Inferior parietal cortex (tissue), 1 donor: ENCODE measurements at regions not wholly inside any gene's neighbourhood (a gene's known extent, or its start where the extent isn't known, plus 50 kb on each side); places are given as distances from the start of the nearest gene placed in this dataset.
A peak's percentile ranks its signal among the peaks of the same experiment; 100 is the strongest.

Experiments used
- DNase-seq: peaks from one replicate; pipeline ENCODE4 v3.0.0-alpha.2; 2016; ENCODE audit errors: extremely low spot score

- DNase-seq: no peak
Observed at GRCh38 chr2:168338803-168339437, 91.5 kb upstream of the STK39 start.

- DNase-seq: no peak
Observed at GRCh38 chr2:168340931-168341330, 93.5 kb upstream of the STK39 start.

- no peak for DNase-seq
Observed at GRCh38 chr2:168343586-168343985, 96.2 kb upstream of the STK39 start.

- no peak for DNase-seq
Observed at GRCh38 chr2:168344706-168345105, 97.3 kb upstream of the STK39 start.

GRCh38 chr2:168345601-168346000, 98.2 kb upstream of the STK39 start:
- DNase-seq: no peak

GRCh38 chr2:168346725-168347477, 99.5 kb upstream of the STK39 start:
- DNase-seq: peak; percentile 86

- no peak for DNase-seq
Observed at GRCh38 chr2:168348076-168348475, 100.7 kb upstream of the STK39 start.

- DNase-seq: no peak
Observed at GRCh38 chr2:168350380-168350779, 103.0 kb upstream of the STK39 start.

GRCh38 chr2:168353251-168353650, 102.8 kb upstream of the CERS6 start:
- no peak for DNase-seq

- DNase-seq: no peak
Observed at GRCh38 chr2:168354499-168354898, 101.6 kb upstream of the CERS6 start.

GRCh38 chr2:168355121-168355520, 101.0 kb upstream of the CERS6 start:
- no peak for DNase-seq

- no peak for DNase-seq
Observed at GRCh38 chr2:168355779-168356476, 100.1 kb upstream of the CERS6 start.

- no peak for DNase-seq
Observed at GRCh38 chr2:168356477-168356835, 99.6 kb upstream of the CERS6 start.

- no peak for DNase-seq
Observed at GRCh38 chr2:168357797-168358472, 98.1 kb upstream of the CERS6 start.

- no peak for DNase-seq
Observed at GRCh38 chr2:168359082-168359481, 97.0 kb upstream of the CERS6 start.

GRCh38 chr2:168363347-168364092, 92.6 kb upstream of the CERS6 start:
- DNase-seq: no peak

- DNase-seq: no peak
Observed at GRCh38 chr2:168365094-168365621, 90.9 kb upstream of the CERS6 start.

GRCh38 chr2:168369031-168369430, 87.0 kb upstream of the CERS6 start:
- DNase-seq: no peak

GRCh38 chr2:168371273-168372019, 84.6 kb upstream of the CERS6 start:
- DNase-seq: no peak

GRCh38 chr2:168373468-168373867, 82.6 kb upstream of the CERS6 start:
- DNase-seq: no peak
